ENCODE measurements at regions not wholly inside any gene's neighbourhood (a gene's known extent, or its start where the extent isn't known, plus 50 kb on each side); places are given as distances from the start of the nearest gene placed in this dataset.

DNA sequence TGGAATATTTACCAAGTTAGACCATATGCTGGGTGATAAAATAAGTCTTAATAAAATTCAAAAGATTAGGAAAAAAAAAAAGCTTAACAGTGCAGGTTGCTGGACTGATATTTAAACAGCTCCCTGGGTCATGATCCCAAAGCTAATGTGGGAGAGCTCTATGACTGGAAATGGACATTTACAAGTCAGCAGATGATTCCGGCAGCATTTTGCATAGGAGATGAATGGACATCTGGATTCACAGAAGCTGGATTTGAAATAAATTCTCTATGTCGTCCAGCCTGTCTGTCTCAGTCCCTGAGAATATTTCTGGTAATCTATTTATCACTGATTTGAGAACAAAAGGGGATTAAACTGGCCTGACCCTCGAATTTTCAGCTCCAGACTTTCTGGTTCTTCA is 52.3 kb upstream of the KLHL25 start:
- no peak for DNase-seq

DNA sequence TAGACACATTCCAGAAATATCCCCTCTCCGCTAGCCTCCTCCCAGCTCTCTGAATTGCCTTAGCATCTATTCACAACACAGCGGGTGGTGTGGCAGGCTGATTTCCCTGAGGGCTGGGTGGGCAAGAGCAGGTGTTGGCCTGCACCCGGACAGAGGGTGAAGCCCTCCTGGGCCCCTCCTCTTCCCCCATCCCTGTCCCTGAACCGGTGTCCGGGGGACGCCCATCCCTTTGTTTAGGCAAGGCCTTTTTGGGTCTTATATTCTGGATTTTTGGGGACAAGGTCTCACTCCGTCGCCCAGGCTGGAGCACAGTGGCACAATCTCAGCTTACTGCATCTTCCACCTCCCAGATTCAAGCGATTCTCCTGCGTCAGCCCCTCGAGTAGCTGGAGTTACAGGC is 55.2 kb upstream of the KLHL25 start:
- DNase-seq, result no peak

DNA sequence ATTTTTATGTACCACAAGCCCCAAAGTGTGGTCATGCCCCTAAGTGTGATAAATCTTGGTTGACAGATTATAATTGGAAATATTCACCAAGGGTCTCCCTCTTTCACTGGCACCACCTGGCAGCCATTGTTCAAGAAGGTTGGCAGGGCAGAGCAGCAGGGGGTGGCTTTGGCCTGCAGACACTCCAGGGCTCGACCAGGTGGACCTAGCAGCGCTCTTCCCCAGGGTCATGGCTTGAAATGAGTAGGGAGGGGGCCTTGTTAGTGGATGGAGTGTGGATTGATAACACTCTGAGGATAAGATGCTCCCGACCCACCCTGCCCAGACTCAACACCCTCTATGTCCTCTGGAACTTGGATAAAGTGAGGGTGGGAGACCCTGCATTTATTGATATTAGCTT is 58.2 kb upstream of the KLHL25 start:
- DNase-seq, result no peak

DNA sequence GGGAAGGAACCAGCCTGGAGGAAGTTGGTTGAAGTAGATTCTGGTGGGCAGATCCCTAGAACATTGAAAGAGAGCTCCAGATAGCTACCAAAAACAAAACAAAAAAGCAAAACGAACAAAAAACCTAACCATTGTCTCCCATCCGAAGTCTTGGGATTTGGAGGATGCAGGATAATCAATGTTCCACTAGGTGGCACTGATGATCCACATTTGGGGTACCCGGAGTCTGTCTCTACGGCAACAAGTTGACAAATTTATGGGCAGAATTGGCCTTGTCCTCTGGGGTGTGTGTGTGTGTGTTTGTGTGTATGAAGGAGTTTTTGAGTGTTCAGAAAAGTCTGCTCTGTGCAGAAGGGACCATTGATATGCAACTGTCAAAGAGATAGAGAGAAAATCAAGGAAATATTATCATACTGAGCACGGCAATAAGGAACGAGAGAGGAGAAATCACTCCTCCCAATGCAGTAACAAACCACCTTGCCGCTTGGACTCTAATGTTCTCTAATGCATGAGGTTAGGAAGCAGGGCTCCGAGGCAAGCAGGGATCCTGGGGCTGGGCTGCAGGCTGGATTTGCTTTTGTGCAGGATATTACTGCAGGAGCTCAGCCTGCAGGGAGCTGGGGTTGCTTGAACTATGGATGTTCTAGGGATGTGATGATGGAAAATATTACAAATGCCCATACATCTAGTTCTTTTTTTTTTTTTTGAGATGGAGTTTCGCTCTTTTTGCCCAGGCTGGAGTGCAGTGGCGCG is 59.8 kb upstream of the KLHL25 start:
- DNase-seq, result peak; percentile 28

DNA sequence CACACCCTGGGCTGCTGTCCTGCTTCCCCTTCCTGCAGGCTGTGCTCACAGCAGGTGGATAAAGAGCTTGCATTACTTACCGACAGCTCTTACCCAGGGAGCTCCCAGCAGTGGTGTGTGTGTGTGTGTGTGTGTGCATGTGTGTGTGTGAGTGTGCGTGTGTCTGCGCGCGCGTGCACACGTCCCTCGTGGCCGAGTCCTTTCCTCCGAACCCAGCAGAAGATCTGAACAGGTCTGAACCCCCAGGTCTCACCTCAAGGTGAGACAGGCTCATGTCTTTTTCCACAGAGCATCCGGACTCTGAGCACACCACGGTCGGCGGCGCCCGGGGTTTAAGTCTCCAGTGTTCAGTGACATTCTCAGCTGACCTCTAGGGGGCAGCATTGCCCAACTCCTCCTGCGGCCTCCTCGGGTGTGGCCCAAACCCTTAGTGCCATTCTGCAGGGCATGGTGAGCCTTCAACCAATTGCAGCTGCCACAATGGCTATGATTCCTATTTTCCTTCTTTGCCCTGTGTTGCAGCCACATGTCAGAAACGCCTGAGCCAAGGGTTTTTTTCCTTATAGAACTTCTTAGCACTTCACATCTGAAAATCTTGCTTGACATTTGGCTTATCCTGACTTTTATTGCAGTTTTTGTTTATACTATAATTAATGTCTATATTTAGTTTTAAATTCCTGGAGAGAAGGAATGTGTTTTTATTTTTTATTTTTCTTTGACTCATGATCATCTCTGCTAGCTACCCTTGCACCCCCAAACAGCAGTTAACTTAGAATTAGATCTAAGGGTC is 64.1 kb upstream of the KLHL25 start:
- DNase-seq, result peak; percentile 21

- DNase-seq, result no peak
Measured at GRCh38 chr15:85859671-85860070, 64.9 kb upstream of the KLHL25 start.

DNA sequence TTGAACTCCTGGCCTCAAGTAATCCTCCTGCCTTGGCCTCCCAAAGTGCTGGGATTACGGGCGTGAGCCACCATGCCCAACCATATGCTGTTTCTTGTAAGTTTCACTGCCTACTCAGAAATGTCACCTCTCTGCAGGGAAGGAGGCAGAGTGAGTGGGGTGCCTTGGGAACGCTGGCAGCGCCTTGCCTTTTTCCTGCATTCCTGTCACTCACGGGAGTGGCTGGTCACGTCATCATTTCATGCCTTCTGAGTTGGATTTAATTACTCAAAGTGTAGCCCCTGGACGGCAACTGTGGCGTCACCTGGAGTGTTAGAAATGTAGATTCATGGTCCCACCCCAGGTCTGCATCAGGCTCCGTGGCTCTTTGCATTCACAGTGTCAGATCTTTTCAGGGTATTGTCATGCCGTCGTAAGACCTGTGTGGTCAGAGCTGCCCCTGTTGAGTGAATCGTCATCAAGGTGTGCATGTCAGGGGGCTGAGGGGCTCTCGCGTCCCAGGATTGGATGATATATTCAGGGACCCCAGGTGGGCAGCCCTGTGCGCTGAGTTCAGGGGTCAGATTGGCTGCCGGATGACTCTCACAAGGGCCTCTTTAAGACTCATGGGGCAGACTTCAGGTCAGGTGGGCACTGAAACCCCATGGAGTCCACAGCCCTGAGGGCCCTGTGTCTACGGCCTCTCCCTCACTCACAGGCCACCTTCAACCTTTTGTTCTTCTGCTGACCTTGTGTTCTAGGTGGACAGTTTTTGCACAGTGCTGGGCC is 65.9 kb upstream of the KLHL25 start:
- DNase-seq, result no peak

DNA sequence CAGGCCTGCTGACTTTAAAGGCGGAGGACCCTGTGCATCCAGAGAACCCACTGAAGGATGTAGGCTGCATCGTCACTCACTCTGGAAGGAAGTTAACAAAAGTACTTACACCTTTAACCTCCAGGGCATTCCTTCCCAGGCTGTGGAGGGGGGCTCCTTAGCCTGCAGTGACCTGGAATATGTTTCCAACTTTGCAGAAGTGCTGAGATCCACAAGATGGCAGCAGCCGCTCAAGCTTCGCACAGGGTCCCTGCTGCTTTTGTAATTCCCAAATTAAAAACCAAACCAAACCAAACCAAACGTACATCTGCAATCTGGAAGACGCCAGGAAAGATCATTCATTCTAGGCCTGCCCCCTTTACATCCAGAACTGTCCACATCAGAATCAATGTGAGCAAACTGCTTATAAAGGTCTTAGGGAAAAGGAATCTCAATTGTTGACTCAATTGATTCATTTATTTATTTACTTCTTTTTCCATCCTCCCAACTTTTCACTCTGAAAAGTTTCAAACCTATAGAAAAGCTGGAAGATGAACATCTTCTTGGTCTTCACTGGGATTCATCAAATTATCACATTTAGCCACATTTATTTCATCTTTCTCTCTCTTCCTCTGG is 70.5 kb upstream of the KLHL25 start:
- DNase-seq, result no peak

- DNase-seq, result no peak
Measured at GRCh38 chr15:85867250-85867649, 72.5 kb upstream of the KLHL25 start.

- DNase-seq, result no peak
Measured at GRCh38 chr15:85869124-85869523, 74.4 kb upstream of the KLHL25 start.

- DNase-seq, result no peak
Measured at GRCh38 chr15:85870216-85871014, 75.7 kb upstream of the KLHL25 start.

DNA sequence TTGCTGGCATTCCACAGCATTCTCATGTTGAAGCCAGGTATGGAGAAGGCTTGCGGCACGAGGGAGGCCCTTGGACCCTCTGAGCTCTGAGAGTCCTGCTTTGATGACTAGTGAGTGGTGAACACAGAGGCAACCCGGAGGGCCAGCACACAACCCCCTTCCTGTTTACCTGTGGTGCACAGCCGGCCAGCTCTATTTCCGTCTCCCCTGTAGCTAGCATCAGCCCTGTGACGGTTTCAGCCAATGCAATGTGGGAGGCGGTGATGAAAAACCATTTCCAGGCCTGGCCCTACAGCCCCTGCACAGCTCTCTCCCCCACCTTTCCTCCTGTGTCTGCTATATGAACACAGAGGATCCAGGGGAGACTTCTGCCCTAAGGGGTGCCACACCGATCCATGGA is 76.8 kb upstream of the KLHL25 start:
- no peak for DNase-seq

- no peak for DNase-seq
Measured at GRCh38 chr15:85872125-85872524, 77.4 kb upstream of the KLHL25 start.

GRCh38 chr15:85874236-85874635 is 79.5 kb upstream of the KLHL25 start:
- no peak for DNase-seq

DNA sequence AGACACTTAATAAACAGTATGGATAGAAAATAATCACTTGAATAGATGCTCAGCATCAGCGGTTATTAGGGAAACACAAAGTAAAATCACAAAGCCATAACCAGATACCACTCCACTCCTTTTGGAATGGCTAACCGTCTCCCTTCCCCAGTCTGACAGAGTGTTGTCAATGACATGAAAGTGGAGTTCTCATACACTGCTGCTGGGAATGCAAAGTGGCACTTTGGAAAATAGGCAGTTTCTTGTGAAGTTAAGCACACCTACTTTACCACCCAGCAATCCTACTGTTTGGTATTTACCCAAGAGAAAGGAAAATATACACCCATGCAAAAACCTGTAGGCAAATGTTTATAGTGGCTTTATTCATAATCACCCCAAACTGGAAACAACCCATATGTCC is 81.0 kb upstream of the KLHL25 start:
- DNase-seq, result no peak

- no peak for DNase-seq
Measured at GRCh38 chr15:85878828-85879225, 84.1 kb upstream of the KLHL25 start.

- no peak for DNase-seq
Measured at GRCh38 chr15:85879334-85880163, 84.8 kb upstream of the KLHL25 start.

DNA sequence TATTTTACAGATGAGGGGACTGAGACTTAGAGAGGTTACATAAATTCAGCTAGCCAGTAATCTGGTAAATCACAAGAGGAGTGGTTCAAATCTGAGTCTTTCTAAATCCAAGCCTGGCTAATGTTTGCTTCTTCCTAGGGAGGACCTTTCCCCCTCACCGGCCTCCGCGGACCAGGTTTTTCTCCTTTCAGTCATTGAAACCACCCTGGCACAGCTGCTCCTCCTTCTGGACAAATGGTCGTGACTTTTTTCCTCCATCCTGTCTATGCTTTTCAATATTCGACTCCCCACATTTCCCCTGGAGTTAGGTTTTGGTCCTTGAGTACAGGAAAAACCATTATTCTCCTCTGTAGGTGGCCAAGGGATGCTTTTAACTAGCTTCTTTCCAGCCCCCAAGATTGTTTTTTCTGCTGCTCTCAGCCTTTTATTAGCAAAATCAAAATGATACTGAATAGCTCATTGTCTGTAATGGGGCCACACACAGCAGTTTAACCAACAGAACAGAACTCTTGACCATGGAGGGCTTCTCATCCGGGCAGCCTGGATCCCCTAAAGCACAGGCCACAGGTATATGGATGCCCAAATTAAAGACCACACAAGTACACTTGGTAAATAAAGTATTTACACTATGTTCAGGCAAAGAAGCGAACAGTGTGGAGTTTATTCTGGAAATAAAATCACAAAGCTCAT is 85.9 kb upstream of the KLHL25 start:
- no peak for DNase-seq

DNA sequence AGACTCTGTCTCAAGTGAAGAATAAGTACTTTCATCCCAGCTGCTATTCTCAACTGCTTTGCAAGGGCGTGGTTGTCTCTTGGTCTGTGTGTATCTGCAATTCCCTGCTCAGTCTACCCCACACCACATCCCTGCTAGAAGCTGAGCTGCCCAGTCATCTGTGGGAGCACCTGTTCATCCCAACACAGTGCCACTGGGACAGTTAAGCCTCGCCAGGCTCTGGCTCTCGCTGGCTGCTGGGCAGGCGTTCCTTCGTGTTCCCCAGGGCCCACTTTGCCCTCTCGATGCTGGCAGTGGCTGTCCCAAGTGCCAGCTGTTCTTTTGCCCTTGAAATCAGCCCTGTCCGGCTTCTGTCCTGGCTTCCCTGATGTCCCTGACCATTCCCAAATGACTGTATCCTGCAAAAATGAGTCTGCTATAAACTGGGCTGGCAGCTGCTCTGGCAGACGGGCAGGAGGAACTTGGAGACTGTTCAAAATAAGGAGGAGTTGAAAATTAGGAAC is 91.6 kb upstream of the KLHL25 start:
- no peak for DNase-seq

DNA sequence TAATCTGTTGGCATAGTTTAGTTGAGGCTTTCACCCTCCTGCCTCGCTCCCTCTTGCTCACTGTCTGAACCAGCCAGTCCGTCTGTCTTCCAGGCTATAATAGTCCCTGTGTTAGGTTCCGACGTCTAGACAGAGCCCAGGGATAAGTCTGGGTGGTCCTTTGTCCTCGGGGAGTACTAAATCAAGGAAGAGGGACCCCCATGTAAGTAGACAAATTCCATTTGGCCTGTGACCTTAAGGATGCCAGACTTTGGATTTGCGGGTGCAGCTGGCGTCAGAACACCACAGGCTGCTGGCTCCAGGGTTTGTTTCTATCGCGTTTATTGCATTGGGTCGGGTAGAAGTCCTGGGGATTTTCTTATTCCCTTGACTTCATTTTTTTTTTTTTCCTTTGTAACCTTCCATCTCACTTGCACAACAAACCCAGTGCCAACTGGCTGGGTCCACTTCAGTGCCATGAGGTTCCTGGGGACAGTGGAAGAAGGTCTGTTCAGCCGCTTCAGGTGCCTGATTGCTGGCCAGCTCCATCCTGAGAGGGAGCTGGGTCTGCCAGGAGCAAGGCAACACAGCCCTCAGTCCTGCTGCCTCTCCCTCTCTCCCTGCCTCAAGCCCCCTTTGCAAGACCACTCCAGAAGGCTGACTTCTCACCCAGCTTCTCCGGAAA is 95.4 kb upstream of the KLHL25 start:
- no peak for DNase-seq
